Endothelial cell of umbilical vein (primary cell): ENCODE measurements at regions not wholly inside any gene's neighbourhood (a gene's known extent, or its start where the extent isn't known, plus 50 kb on each side); places are given as distances from the start of the nearest gene placed in this dataset.

Source experiments
- BruUV-seq: library from RNA; stranded (reverse); fragments of 400-500 nt; replicated peaks from 2 replicates; lab custom pipeline; 2021; lab: Mats Ljungman, UMichigan
- CTCF ChIA-PET: fragments of 300-600, 350-600 bp; sonication (Branson Sonifier 250); formaldehyde crosslinking; loops from one replicate; lab custom pipeline; 2021; ENCODE audit warnings: antibody characterized with exemption, inconsistent platforms; lab: Charles Lee
- POLR2A ChIA-PET: fragments of 300-600, 350-600 bp; sonication (Branson Sonifier 250); formaldehyde crosslinking; loops from one replicate; lab custom pipeline; 2021; ENCODE audit warnings: antibody characterized with exemption, inconsistent platforms; lab: Charles Lee
- DNase-seq: peaks from one replicate; pipeline ENCODE4 v3.0.0-alpha.2; 2011; ENCODE audit warnings: low read depth, low spot score
- FAIRE-seq: peaks from 2 replicates; lab custom pipeline; 2011; peaks lifted over from hg19 to GRCh38; lab: Jason Lieb, UNC
- H2AFZ ChIP-seq: 2 replicates; pipeline ENCODE4 v1.6.0; 2012; ENCODE audit warnings: low read depth, low read length, control low read depth, inconsistent platforms
- H3K27ac ChIP-seq: 2 replicates; pipeline ENCODE4 v1.5.1; 2011; ENCODE audit warnings: low read depth, mild to moderate bottlenecking, control low read depth, low read length, moderate library complexity; ENCODE audit not compliant: insufficient read depth
- H3K27me3 ChIP-seq, 2 experiments: 2 replicates each; pipeline versions ENCODE4 v1.6.0 to v1.6.1; 2011; ENCODE audit warnings: low read length in 2 of 2, mixed read lengths in 1 of 2; ENCODE audit not compliant: control insufficient read depth in 2 of 2, insufficient read depth in 2 of 2
- H3K36me3 ChIP-seq, 2 experiments: 2 replicates in 1 of 2; 3 replicates in 1 of 2; pipeline ENCODE4 v1.5.1; 2011; ENCODE audit warnings: low read length in 2 of 2, mild to moderate bottlenecking in 1 of 2, moderate library complexity in 1 of 2; ENCODE audit not compliant: control insufficient read depth in 2 of 2, insufficient read depth in 2 of 2; ENCODE audit errors: extremely low read depth in 1 of 2
- H3K4me1 ChIP-seq: 3 replicates; pipeline ENCODE4 v1.5.1; 2011; ENCODE audit warnings: mild to moderate bottlenecking, low read length; ENCODE audit not compliant: control insufficient read depth, insufficient read depth; ENCODE audit errors: extremely low read depth
- H3K4me2 ChIP-seq: 2 replicates; pipeline ENCODE4 v1.6.1; 2011; ENCODE audit warnings: low read length, control low read depth, mixed read lengths; ENCODE audit not compliant: insufficient read depth
- H3K4me3 ChIP-seq, 3 experiments: fragments of 200-600 bp in 1 of 3; sonication (generic), shearing (Covaris generic) in 1 of 3; replicated peaks in 1 of 3; 2 replicates each; pipeline ENCODE4 v1.5.1; 2011 to 2016; ENCODE audit warnings: control low read depth in 3 of 3, low read length in 3 of 3, mild to moderate bottlenecking in 2 of 3, inconsistent platforms in 1 of 3, low read depth in 1 of 3, moderate library complexity in 1 of 3; ENCODE audit not compliant: insufficient read depth in 1 of 3
- H3K79me2 ChIP-seq: 2 replicates; pipeline ENCODE4 v1.6.0; 2012; ENCODE audit warnings: low read length, inconsistent platforms; ENCODE audit not compliant: control insufficient read depth, insufficient read depth
- H3K9ac ChIP-seq: replicated peaks from 2 replicates; pipeline ENCODE3; 2011; ENCODE audit warnings: low read length, control low read depth; ENCODE audit not compliant: insufficient read depth; ENCODE audit errors: extremely low read depth
- H3K9me1 ChIP-seq: replicated peaks from 3 replicates; pipeline ENCODE4 v1.6.0; 2011; ENCODE audit warnings: mild to moderate bottlenecking, low read length; ENCODE audit not compliant: control insufficient read depth, insufficient read depth; ENCODE audit errors: extremely low read depth
- H3K9me3 ChIP-seq: replicated peaks from 2 replicates; pipeline ENCODE4 v1.5.1; 2012; ENCODE audit warnings: low read length, inconsistent platforms; ENCODE audit not compliant: control insufficient read depth, insufficient read depth
- H4K20me1 ChIP-seq: replicated peaks from 2 replicates; pipeline ENCODE3; 2011; ENCODE audit warnings: mild to moderate bottlenecking, low read length; ENCODE audit not compliant: control insufficient read depth, insufficient read depth; ENCODE audit errors: extremely low read depth
- CTCF ChIP-seq, 2 donors: IDR thresholded peaks; 1 replicate in 1 of 2; 2 replicates in 1 of 2; pipeline ENCODE4 v1.5.1; 2011; ENCODE audit warnings: low read length in 2 of 2, mild to moderate bottlenecking in 2 of 2, moderate library complexity in 2 of 2, control low read depth in 1 of 2, inconsistent platforms in 1 of 2, low read depth in 1 of 2; ENCODE audit not compliant: insufficient read depth in 1 of 2; ENCODE audit errors: extremely low read depth in 1 of 2
- EZH2 ChIP-seq: IDR thresholded peaks from 2 replicates; pipeline ENCODE4 v1.6.1; 2012; ENCODE audit warnings: borderline replicate concordance, low read depth, mild to moderate bottlenecking, moderate library complexity, low read length, inconsistent platforms; ENCODE audit not compliant: severe bottlenecking
- FOS ChIP-seq: IDR thresholded peaks from 2 replicates; pipeline ENCODE4 v1.6.1; 2011; ENCODE audit warnings: mild to moderate bottlenecking, low read length, moderate library complexity, borderline replicate concordance; ENCODE audit not compliant: insufficient read depth
- GATA2 ChIP-seq: IDR thresholded peaks from 2 replicates; pipeline ENCODE4 v1.7.0; 2011; ENCODE audit warnings: low read depth, mild to moderate bottlenecking, moderate library complexity, mixed read lengths, low read length; ENCODE audit not compliant: insufficient read length, insufficient read depth
- JUN ChIP-seq: IDR thresholded peaks from 2 replicates; pipeline ENCODE4 v1.6.1; 2011; ENCODE audit warnings: borderline replicate concordance, low read depth; ENCODE audit not compliant: insufficient read length, insufficient read depth
- MYC ChIP-seq: IDR thresholded peaks from one replicate; pipeline ENCODE4 v1.6.1; 2011; ENCODE audit warnings: mild to moderate bottlenecking, low read depth, low read length
- POLR2A ChIP-seq: IDR thresholded peaks from 2 replicates; pipeline ENCODE4 v1.6.1; 2012; ENCODE audit warnings: low read depth, mild to moderate bottlenecking, control low read depth, low read length
- POLR2AphosphoS5 ChIP-seq: IDR thresholded peaks from 2 replicates; pipeline ENCODE4 v1.6.1; 2012; ENCODE audit warnings: low read depth, mild to moderate bottlenecking, control low read depth, low read length, moderate library complexity; ENCODE audit not compliant: insufficient read depth
- dilution Hi-C: fragments of 300-500 bp; cut with MboI; formaldehyde crosslinking; loops from one replicate; pipeline ENCODE4 v1.15.0; 2019; ENCODE audit warnings: low sequenced_read_pairs; ENCODE audit not compliant: extremely low pct_ligation_motif_present
- intact Hi-C: fragments of 100-400 bp; cut with micrococcal nuclease; formaldehyde crosslinking; loops from one replicate; pipeline ENCODE4 v1.10.0; 2022
- TF ChIP-seq, protein P1 (sequence below): IDR thresholded peaks from 2 replicates; pipeline ENCODE4 v1.6.1; 2011; ENCODE audit not compliant: insufficient read depth, insufficient read length

DNA sequence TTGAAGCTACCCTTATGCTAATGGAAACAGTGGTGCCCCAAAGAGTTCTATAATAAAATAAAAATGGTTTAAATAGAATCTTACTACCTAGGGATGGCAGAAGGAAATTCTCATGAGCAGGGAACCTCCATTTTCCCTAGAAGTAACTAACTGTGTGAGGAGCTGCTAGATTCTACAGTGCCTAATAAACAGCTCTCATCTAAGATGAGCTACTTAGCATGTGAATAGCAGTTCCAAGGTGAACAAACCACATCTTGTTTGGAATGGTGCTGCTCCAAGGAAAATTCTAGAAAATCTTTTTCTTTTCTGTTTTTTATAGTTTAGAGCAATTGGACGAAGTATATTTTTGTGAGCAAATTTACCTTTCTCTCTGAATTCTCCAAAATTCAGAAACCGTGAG lies 1015.3 kb upstream of the NOVA1 start:
- H3K27ac ChIP-seq = no peak overlapping the region
- H4K20me1 ChIP-seq = no peaks in the 10 kb centered on the region
- ChIA-PET CTCF (no interaction called here), POLR2A (no interaction called here)
- H3K9me1 ChIP-seq = no peaks in the 10 kb centered on the region
- dilution Hi-C loops (no loop called here), intact Hi-C loops (no loop called here)
- H3K36me3 ChIP-seq = no peaks in the 10 kb centered on the region
- no peak overlapping the region for H3K4me2 ChIP-seq
- no TSS peak for BruUV-seq
- no peaks in the 10 kb centered on the region for H3K4me1 ChIP-seq
- FAIRE-seq (no peak), DNase-seq (no peak)
- H3K4me3 ChIP-seq = no peak overlapping the region
- H2AFZ ChIP-seq = no peak overlapping the region
- H3K27me3 ChIP-seq = no peaks in the 10 kb centered on the region
- no peak overlapping the region for H3K9ac ChIP-seq
- TF ChIP-seq EZH2 = no peak
- TF ChIP-seq, protein P1, sequence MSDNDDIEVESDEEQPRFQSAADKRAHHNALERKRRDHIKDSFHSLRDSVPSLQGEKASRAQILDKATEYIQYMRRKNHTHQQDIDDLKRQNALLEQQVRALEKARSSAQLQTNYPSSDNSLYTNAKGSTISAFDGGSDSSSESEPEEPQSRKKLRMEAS = no peak
- no peak for TF ChIP-seq JUN
- TF ChIP-seq POLR2AphosphoS5 = no peak
- no peak for TF ChIP-seq FOS
- TF ChIP-seq MYC = no peak
- TF ChIP-seq CTCF (IDR thresholded peaks at IDR 0.05; ENCODE audit: extremely low read depth in 1 of 2, insufficient read depth in 1 of 2, low read depth in 1 of 2, low read length in 2 of 2) = no peak
- TF ChIP-seq POLR2A = no peak
- no peak for TF ChIP-seq GATA2
- H3K79me2 ChIP-seq = no peaks in the 10 kb centered on the region
- no peaks in the 10 kb centered on the region for H3K9me3 ChIP-seq
